ENCODE measurements at regions not wholly inside any gene's neighbourhood (a gene's known extent, or its start where the extent isn't known, plus 50 kb on each side); places are given as distances from the start of the nearest gene placed in this dataset.

DNA sequence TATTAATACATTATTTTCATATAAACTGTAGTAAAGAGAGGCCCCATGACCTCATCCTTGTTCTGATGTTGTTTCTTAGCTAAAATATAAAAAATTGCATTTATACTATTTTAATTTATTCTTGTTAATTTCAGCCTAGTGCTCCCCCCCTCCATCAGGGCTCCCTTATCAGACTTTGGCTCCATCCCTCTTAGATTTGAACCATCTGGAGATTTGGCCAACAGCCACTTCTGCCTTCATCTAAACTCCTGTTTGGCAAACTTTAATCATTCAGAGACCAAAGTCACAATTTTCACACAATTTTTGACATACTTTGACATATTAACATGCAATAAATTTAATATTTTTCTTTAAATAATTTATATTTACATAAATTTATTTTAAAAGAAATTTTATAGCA, 569.3 kb downstream of the TDRD15 start:
- no peak overlapping the region for H3K27ac ChIP-seq
- no peaks in the 10 kb centered on the region for H3K4me1 ChIP-seq
- H3K36me3 ChIP-seq: no peaks in the 10 kb centered on the region
- H3K9me3 ChIP-seq: no peaks in the 10 kb centered on the region
- no peaks in the 10 kb centered on the region for H3K27me3 ChIP-seq
- TF ChIP-seq CTCF (IDR thresholded peaks at IDR 0.05): no peak
- H3K4me3 ChIP-seq: no peak overlapping the region
- intact Hi-C loops (cut with DNase I): no loop called here
- ATAC-seq (no peak), DNase-seq (peak in 1 of 4 donors; percentile 24)

DNA sequence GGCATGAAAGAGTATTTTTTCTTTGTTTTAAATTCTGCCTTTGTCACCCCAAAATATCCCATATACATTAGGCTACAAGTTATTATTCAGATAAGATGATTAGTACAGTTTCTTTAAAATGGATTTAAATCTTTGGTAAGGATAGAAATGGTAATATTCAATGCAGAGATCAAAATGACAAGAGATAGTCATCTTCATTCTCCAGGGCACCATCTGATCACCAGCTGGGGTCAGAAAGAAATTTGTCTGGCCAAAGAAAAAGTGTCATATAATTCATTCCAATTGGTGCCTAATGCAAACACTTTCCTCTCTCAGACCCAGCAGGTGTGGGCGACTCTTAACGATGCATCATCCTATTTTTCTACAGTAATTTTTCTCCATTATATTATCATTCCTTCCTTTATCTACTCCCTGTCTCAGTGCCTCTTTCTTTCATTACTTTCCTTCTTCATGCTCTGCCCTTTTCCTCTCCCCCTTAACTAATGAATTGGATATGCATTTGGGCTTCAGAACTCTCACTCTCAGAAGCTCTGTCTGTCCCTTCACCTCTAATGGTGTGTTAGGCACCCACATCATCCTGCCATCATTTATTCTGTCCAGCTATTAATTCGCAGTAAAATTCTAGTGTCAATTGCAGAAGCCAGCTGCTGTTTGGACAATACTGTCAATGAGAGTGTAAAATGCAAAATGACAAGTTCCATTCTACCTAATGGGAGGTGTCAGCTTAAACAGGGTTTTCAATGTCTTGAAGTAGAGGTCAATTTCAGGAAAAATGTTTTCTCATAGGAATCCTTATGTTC, 570.5 kb downstream of the TDRD15 start:
- H3K9me3 ChIP-seq: no peaks in the 10 kb centered on the region
- intact Hi-C loops (cut with DNase I): no loop called here
- H3K27me3 ChIP-seq: no peaks in the 10 kb centered on the region
- TF ChIP-seq CTCF (IDR thresholded peaks at IDR 0.05): no peak
- no peaks in the 10 kb centered on the region for H3K36me3 ChIP-seq
- ATAC-seq: no peak
- H3K27ac ChIP-seq: no peak overlapping the region
- no peak overlapping the region for H3K4me3 ChIP-seq
- H3K4me1 ChIP-seq: no peaks in the 10 kb centered on the region
- no peak for DNase-seq

- no peaks in the 10 kb centered on the region for H3K27me3 ChIP-seq
- H3K4me1 ChIP-seq: no peaks in the 10 kb centered on the region
- H3K9me3 ChIP-seq: no peaks in the 10 kb centered on the region
- TF ChIP-seq CTCF (IDR thresholded peaks at IDR 0.05): no peak
- no peak for DNase-seq
- no peaks in the 10 kb centered on the region for H3K36me3 ChIP-seq
- no peak overlapping the region for H3K27ac ChIP-seq
- no peak overlapping the region for H3K4me3 ChIP-seq
- intact Hi-C loops (cut with DNase I): no loop called here
- no peak for ATAC-seq
Observed at GRCh38 chr2:21696900-21697299, 573.1 kb downstream of the TDRD15 start.

DNA sequence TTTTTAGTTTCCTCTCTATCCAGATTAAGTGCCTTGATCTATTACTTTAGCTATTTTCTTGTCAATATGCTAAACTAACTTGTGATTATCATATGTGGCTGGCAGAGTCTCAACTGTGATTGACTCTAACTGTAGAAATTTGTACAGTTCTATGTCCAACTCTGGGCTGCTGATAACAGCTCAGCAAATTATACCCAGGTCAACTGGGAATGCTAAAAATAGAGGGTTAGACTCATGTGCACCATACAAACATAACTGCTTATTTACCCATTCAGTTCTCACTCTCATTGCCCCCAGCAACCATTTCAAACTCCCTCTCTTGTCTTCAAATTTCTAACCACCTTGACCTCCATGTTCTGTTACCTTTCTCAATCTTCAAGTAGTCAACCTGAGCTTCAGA, 576.9 kb downstream of the TDRD15 start:
- no peaks in the 10 kb centered on the region for H3K36me3 ChIP-seq
- H3K9me3 ChIP-seq: no peaks in the 10 kb centered on the region
- no peaks in the 10 kb centered on the region for H3K27me3 ChIP-seq
- intact Hi-C loops (cut with DNase I): no loop called here
- H3K4me1 ChIP-seq: no peaks in the 10 kb centered on the region
- H3K4me3 ChIP-seq: no peak overlapping the region
- ATAC-seq (no peak), DNase-seq (no peak)
- TF ChIP-seq CTCF (IDR thresholded peaks at IDR 0.05): no peak
- H3K27ac ChIP-seq: no peak overlapping the region

GRCh38 chr2:21710031-21710430, 586.3 kb downstream of the TDRD15 start:
- DNase-seq (no peak), ATAC-seq (no peak)
- no peaks in the 10 kb centered on the region for H3K27me3 ChIP-seq
- no peaks in the 10 kb centered on the region for H3K9me3 ChIP-seq
- no peaks in the 10 kb centered on the region for H3K4me1 ChIP-seq
- TF ChIP-seq CTCF (IDR thresholded peaks at IDR 0.05): no peak
- intact Hi-C loops (cut with DNase I): no loop called here
- no peak overlapping the region for H3K27ac ChIP-seq
- H3K36me3 ChIP-seq: no peaks in the 10 kb centered on the region
- H3K4me3 ChIP-seq: no peak overlapping the region
